ENCODE measurements at regions not wholly inside any gene's neighbourhood (a gene's known extent, or its start where the extent isn't known, plus 50 kb on each side); places are given as distances from the start of the nearest gene placed in this dataset.

DNA sequence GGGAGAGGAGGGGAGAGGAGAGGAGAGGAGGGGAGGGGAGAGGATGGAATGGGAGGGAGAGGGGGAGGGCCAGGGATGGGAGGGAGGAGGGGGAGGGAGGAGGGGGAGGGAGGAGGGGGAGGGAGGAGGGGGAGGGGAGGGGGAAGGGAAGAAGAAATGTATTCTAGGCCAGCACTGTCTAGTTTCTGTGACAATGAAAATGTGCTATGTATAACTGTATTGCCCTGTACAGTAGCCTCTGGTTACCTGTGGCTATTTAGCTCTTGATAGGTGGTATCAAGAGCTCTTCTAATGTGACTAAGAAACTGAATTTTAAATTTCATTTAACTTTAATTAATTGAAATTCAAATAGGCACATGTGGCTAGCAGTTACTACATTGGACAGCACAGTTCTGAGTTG, 143.1 kb downstream of the BTC start:
- no peak for DNase-seq (ENCODE audit: low read depth)
- TF ChIP-seq, protein P1, sequence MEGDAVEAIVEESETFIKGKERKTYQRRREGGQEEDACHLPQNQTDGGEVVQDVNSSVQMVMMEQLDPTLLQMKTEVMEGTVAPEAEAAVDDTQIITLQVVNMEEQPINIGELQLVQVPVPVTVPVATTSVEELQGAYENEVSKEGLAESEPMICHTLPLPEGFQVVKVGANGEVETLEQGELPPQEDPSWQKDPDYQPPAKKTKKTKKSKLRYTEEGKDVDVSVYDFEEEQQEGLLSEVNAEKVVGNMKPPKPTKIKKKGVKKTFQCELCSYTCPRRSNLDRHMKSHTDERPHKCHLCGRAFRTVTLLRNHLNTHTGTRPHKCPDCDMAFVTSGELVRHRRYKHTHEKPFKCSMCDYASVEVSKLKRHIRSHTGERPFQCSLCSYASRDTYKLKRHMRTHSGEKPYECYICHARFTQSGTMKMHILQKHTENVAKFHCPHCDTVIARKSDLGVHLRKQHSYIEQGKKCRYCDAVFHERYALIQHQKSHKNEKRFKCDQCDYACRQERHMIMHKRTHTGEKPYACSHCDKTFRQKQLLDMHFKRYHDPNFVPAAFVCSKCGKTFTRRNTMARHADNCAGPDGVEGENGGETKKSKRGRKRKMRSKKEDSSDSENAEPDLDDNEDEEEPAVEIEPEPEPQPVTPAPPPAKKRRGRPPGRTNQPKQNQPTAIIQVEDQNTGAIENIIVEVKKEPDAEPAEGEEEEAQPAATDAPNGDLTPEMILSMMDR (IDR thresholded peaks at IDR 0.05; ENCODE audit: insufficient read depth, low read depth, low read length, missing control alignments) = no peak

DNA sequence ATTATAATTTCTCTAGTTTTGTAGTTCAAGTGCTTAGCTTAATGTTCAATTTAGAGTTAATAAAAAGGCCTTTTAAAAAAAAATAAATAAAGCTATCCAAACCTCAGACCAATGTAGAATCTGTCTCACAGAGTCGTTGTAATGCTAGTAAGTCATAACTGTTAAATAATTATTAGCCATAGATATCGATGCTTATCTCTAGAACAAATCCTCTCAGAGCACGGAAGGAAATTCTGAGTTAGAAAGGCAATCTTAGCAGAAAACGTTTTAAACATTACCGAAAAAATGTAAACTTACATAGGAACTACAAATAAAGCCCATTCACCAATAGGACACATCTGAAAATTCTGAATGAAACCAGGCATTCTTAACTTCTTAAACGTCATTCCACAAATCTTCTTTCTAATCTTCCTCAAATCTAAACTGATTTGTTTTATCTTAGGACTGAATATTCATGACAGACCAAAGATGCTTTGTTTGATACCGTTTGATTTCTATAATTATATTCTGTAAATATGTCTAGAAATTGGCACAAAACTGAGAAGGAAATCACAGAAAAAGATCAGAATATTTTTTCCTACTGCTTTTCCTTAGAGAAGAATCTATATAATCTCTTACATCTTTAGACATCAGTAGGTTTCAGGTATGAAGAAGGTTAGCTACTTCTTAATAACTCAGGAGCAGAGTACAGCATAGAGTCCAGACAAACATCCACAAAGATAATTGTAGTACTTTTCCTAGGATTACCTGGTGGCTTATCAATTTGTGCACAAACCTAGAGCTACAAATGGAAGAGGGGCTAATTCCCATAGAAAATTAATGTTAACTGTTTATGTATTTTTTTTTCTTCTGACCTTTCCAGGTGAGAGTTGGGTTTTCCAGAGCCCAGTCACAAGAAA, 140.7 kb downstream of the BTC start:
- TF ChIP-seq, protein P1 (IDR thresholded peaks at IDR 0.05; ENCODE audit: insufficient read depth, low read depth, low read length, missing control alignments) = no peak
- H3K4me3 ChIP-seq (ENCODE audit: low read depth, low read length) = no peak overlapping the region
- no peak for DNase-seq (ENCODE audit: low read depth)

More for the DNA sequence above, 143.1 kb downstream of the BTC start:
- no peak overlapping the region for H3K4me3 ChIP-seq (ENCODE audit: low read depth, low read length)

DNA sequence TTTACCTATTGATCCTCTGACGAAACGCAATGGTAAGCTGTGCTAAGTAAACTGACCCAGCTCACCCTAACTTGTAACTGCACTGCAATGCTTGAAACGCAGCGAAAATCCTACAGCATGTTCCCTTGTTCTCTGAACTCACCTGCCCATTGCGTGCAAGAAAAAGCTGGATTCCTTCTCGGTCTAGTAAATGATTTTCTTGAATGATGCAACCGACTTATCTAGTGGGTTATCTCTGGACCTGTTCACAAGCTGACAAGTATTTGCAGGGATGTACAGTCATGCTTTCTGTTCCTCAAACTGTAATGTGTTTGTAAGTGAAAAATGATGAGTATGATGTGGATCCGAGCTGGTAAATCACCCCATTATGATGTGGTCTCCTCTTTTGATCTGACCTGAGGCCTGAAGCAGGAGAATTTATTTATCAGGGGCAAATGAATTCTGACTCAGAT, 140.1 kb downstream of the BTC start:
- peak; percentile 3 for DNase-seq (ENCODE audit: low read depth)
- TF ChIP-seq, protein P1 (IDR thresholded peaks at IDR 0.05; ENCODE audit: insufficient read depth, low read depth, low read length, missing control alignments) = no peak
- no peak overlapping the region for H3K4me3 ChIP-seq (ENCODE audit: low read depth, low read length)

DNA sequence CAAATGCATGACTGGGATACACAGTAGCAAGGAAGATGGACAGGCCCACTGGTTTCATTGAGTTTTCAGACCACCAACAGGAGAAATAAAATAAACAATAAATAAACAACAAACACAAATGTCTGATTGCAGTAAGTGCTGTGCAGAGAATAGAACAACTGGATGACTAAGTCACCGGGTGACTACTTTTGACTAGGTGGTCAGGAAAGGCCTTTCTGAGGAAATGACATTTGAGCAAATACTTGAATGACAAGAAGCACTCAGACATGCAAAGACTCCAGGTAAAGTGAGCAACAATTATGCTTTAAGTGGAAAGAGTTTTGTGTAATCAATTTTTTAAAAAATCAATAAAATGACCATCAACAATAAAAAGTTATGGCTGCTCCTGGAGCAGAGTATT, 137.7 kb downstream of the BTC start:
- DNase-seq (ENCODE audit: low read depth) = no peak
- TF ChIP-seq, protein P1 (IDR thresholded peaks at IDR 0.05; ENCODE audit: insufficient read depth, low read depth, low read length, missing control alignments) = no peak
- no peak overlapping the region for H3K4me3 ChIP-seq (ENCODE audit: low read depth, low read length)

DNA sequence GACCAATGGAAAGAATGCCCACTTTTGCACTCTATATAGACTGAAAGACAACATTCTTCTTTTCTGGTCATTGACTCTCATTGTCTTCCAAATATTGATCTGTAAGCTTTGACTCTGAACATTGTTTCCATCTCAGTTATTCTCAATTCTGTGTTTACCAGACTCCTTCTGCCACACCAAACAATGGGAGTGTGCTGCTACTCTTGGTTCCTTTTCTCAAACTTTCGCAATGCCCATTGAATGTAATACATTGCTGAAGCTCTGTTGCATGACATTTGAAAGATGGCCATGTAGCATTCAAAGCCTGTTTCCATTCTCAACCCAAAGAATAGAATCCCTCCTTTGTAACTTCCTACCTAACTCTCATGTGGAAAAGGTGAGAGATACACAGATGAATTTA, 136.2 kb downstream of the BTC start:
- no peak for DNase-seq (ENCODE audit: low read depth)
- TF ChIP-seq, protein P1 (IDR thresholded peaks at IDR 0.05; ENCODE audit: insufficient read depth, low read depth, low read length, missing control alignments) = no peak
- no peak overlapping the region for H3K4me3 ChIP-seq (ENCODE audit: low read depth, low read length)

DNA sequence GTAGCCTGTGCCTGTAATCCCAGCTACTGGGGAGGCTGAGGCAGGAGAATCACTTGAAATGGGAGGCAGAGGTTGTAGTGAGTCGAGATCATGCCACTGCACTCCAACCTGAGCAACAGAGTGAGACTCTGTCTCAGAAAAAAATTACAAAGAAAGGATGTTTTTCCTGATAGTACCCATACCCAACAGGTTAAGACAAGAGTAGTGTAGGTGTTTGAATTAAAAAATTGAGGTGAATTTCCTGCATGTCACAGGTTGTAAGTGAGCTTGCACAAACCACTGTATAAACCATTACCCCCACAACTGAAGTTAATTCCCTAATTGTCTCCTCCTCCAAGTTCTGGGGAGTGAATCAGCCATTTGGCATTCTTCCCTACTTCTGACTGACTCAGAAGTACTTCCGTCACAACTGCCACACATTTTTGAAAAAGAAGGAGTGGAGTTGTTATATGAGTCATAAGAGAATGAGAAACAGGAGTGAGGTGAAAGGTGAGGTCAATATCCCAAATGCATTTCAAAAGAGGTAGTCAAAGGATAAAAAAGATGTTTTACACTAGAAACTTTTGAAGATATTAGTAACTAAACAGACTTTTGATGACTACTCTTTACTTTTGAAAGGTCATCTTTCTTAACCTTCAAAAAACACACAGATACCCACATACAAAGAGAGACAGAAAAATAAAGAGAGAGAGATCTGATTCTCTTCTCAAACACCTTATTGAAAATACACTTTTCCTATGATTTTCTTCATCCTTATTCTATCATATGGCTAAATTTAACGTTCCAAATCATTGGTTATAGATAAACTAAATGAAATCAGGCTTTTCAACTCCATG, 134.5 kb downstream of the BTC start:
- H3K4me3 ChIP-seq (ENCODE audit: low read depth, low read length) = no peak overlapping the region
- TF ChIP-seq, protein P1 (IDR thresholded peaks at IDR 0.05; ENCODE audit: insufficient read depth, low read depth, low read length, missing control alignments) = no peak
- DNase-seq (ENCODE audit: low read depth) = no peak
